Retinal pigment epithelial cell (primary cell): ENCODE measurements at regions not wholly inside any gene's neighbourhood (a gene's known extent, or its start where the extent isn't known, plus 50 kb on each side); places are given as distances from the start of the nearest gene placed in this dataset.

Experiments used
- DNase-seq: peaks from one replicate; pipeline ENCODE4 v3.0.0-alpha.2; 2010; ENCODE audit warnings: low read depth
- H3K4me3 ChIP-seq: 2 replicates; pipeline ENCODE4 v1.5.1; 2011; ENCODE audit warnings: mild to moderate bottlenecking, low read length, control low read depth, moderate library complexity
- CTCF ChIP-seq: conservative IDR thresholded peaks from 2 replicates; pipeline ENCODE4 v1.5.1; 2011; ENCODE audit warnings: low read depth, low read length, control low read depth, inconsistent platforms

GRCh38 chr18:61677435-61677970, 215.3 kb downstream of the RNF152 start:
- no peak for DNase-seq

GRCh38 chr18:61676773-61677434, 215.9 kb downstream of the RNF152 start:
- TF ChIP-seq CTCF = no peak
- no peak for DNase-seq
- H3K4me3 ChIP-seq = no peak overlapping the region

More at GRCh38 chr18:61677435-61677970, 215.3 kb downstream of the RNF152 start:
- no peak for TF ChIP-seq CTCF
- no peak overlapping the region for H3K4me3 ChIP-seq

- no peak for DNase-seq
- TF ChIP-seq CTCF = no peak
- H3K4me3 ChIP-seq = no peak overlapping the region
Observed at GRCh38 chr18:61669320-61669719, 223.5 kb downstream of the RNF152 start.

GRCh38 chr18:61666876-61667590, 225.8 kb downstream of the RNF152 start:
- TF ChIP-seq CTCF = no peak
- no peak overlapping the region for H3K4me3 ChIP-seq
- no peak for DNase-seq

GRCh38 chr18:61664419-61665084, 228.3 kb downstream of the RNF152 start:
- peak; percentile 55 for DNase-seq
- TF ChIP-seq CTCF = no peak

GRCh38 chr18:61662726-61663125, 230.1 kb downstream of the RNF152 start:
- TF ChIP-seq CTCF = no peak
- DNase-seq = no peak
- no peak overlapping the region for H3K4me3 ChIP-seq

More at GRCh38 chr18:61664419-61665084, 228.3 kb downstream of the RNF152 start:
- no peak overlapping the region for H3K4me3 ChIP-seq
